Kidney (tissue), 13 donors: ENCODE measurements at regions not wholly inside any gene's neighbourhood (a gene's known extent, or its start where the extent isn't known, plus 50 kb on each side); places are given as distances from the start of the nearest gene placed in this dataset.

Experiments
- DNase-seq, 5 donors: peaks; one replicate each; pipeline ENCODE4 v3.0.0-alpha.2; 2013 to 2020
- FAIRE-seq: peaks from 2 replicates; lab custom pipeline; 2012; peaks lifted over from hg19 to GRCh38; lab: Jason Lieb, UNC
- H3K27ac ChIP-seq, 2 donors: one replicate each; pipeline ENCODE4 v1.7.0; 2013; ENCODE audit warnings: low read depth in 2 of 2, low read length in 2 of 2, inconsistent platforms in 1 of 2
- H3K27me3 ChIP-seq: one replicate; pipeline ENCODE4 v1.7.1; 2013; ENCODE audit warnings: low read length, inconsistent platforms; ENCODE audit not compliant: control insufficient read depth, insufficient read depth
- H3K36me3 ChIP-seq, 3 donors: one replicate each; pipeline versions ENCODE4 v1.7.0 to v1.7.1; 2013; ENCODE audit warnings: low read length in 3 of 3, control low read depth in 1 of 3, inconsistent platforms in 1 of 3; ENCODE audit not compliant: insufficient read depth in 3 of 3, control insufficient read depth in 2 of 3
- H3K4me1 ChIP-seq, 3 donors: one replicate each; pipeline versions ENCODE4 v1.7.0 to v1.7.1; 2013; ENCODE audit warnings: low read length in 3 of 3, inconsistent platforms in 1 of 3, low read depth in 1 of 3; ENCODE audit not compliant: control insufficient read depth in 2 of 3, insufficient read depth in 2 of 3
- H3K4me3 ChIP-seq, 3 donors: one replicate each; pipeline versions ENCODE4 v1.7.0 to v1.8.1; 2013; ENCODE audit warnings: low read length in 3 of 3, control low read depth in 1 of 3, inconsistent platforms in 1 of 3
- H3K9ac ChIP-seq, 3 donors: one replicate each; pipeline versions ENCODE4 v1.7.0 to v1.7.1; 2013; ENCODE audit warnings: low read length in 3 of 3, control low read depth in 1 of 3, inconsistent platforms in 1 of 3
- H3K9me3 ChIP-seq, 3 donors: one replicate each; pipeline versions ENCODE4 v1.7.0 to v1.7.1; 2013; ENCODE audit warnings: low read length in 3 of 3, control low read depth in 1 of 3, inconsistent platforms in 1 of 3; ENCODE audit not compliant: control insufficient read depth in 2 of 3, insufficient read depth in 1 of 3
- CTCF ChIP-seq: IDR thresholded peaks from 3 replicates; pipeline ENCODE4 v1.5.1; 2012; ENCODE audit warnings: mild to moderate bottlenecking, moderate library complexity, borderline replicate concordance; ENCODE audit not compliant: insufficient read depth; ENCODE audit errors: extremely low read depth
- intact Hi-C: fragments of 100-400 bp; cut with DNase I; formaldehyde crosslinking; loops from one replicate; pipeline ENCODE4 v1.11.1; 2022
- donor health status: control.
- donor health status: control.
- donor health status: control.
- donor health status: control.
- donor health status: control.
- donor health status: DM: yes; HTN: yes; CAD: no.
- donor health status: Normal renal cell carcinoma (clear cell type).

GRCh38 chr1:90273241-90273774, 278.4 kb downstream of the ZNF326 start:
- no peak overlapping the region for H3K4me3 ChIP-seq
- no peak for TF ChIP-seq CTCF
- no peak overlapping the region for H3K9ac ChIP-seq
- no peak overlapping the region for H3K27ac ChIP-seq
- peak in 1 of 5 donors; percentile 12 for DNase-seq
- H3K27me3 ChIP-seq, result no peaks in the 10 kb centered on the region
- no peaks in the 10 kb centered on the region for H3K9me3 ChIP-seq
- no peaks in the 10 kb centered on the region for H3K36me3 ChIP-seq
- H3K4me1 ChIP-seq, result no peaks in the 10 kb centered on the region
- FAIRE-seq, result no peak
- intact Hi-C loops, result no loop called here

- no peaks in the 10 kb centered on the region for H3K4me1 ChIP-seq
- intact Hi-C loops, result no loop called here
- H3K9ac ChIP-seq, result no peak overlapping the region
- DNase-seq, result peak in 1 of 5 donors; percentile 4
- TF ChIP-seq CTCF, result no peak
- no peaks in the 10 kb centered on the region for H3K27me3 ChIP-seq
- H3K4me3 ChIP-seq, result no peak overlapping the region
- no peak for FAIRE-seq
- H3K9me3 ChIP-seq, result no peaks in the 10 kb centered on the region
- no peaks in the 10 kb centered on the region for H3K36me3 ChIP-seq
- no peak overlapping the region for H3K27ac ChIP-seq
Measured at GRCh38 chr1:90262791-90263190, 267.9 kb downstream of the ZNF326 start.

DNA sequence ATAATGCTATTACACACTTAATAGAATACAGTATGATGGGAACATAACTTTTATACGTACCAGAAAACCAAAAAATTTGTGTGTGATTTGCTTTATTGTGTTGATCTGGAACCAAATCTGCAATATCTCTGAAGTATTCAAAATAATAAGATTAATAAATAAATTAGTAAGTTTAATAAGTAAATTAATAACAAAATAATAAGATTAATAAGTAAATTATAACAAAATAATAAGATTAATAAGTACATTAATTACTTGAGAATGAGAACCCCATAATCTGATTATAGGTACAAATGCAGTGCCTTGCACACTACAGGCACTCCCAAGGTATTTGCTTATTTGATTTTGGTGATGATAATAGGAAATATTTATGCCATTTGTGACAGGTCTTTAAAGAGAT, 267.4 kb downstream of the ZNF326 start:
- intact Hi-C loops, result no loop called here
- FAIRE-seq, result peak; percentile 58

More for the DNA sequence above, 267.4 kb downstream of the ZNF326 start:
- H3K27ac ChIP-seq, result no peak overlapping the region
- H3K4me3 ChIP-seq, result no peak overlapping the region
- no peaks in the 10 kb centered on the region for H3K9me3 ChIP-seq
- H3K4me1 ChIP-seq, result no peaks in the 10 kb centered on the region
- no peak for DNase-seq
- H3K36me3 ChIP-seq, result no peaks in the 10 kb centered on the region
- no peaks in the 10 kb centered on the region for H3K27me3 ChIP-seq
- H3K9ac ChIP-seq, result no peak overlapping the region
- TF ChIP-seq CTCF, result no peak
